GM19240 (cell line): ENCODE measurements at regions not wholly inside any gene's neighbourhood (a gene's known extent, or its start where the extent isn't known, plus 50 kb on each side); places are given as distances from the start of the nearest gene placed in this dataset.

Experiments used
- DNase-seq: peaks from one replicate; pipeline ENCODE4 v3.0.0; 2011; ENCODE audit warnings: low spot score; ENCODE audit not compliant: insufficient read length

DNA sequence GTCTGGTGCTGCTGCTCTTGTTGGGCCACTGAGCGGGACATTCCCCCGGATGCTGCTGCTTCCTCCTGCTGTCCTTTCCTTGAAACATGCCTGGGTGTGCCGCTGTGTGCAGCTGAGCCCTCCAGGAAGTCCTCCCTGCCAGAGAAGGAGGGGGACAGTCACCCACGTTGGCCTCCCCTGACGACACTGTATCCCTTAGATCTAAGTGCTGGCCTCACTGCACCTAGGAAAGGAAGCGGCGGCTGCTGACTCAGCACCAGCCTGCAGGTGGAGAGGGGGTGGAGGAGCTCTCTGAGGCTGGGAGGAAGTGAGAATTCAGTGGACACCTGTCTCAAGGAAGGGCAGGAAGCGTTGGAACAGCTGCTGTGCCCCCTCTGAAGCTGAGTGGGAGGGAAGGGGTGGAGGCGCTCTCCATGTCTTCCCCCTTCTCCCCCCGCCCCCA is 239.8 kb downstream of the HAUS1 start:
- DNase-seq: peak; percentile 60

DNA sequence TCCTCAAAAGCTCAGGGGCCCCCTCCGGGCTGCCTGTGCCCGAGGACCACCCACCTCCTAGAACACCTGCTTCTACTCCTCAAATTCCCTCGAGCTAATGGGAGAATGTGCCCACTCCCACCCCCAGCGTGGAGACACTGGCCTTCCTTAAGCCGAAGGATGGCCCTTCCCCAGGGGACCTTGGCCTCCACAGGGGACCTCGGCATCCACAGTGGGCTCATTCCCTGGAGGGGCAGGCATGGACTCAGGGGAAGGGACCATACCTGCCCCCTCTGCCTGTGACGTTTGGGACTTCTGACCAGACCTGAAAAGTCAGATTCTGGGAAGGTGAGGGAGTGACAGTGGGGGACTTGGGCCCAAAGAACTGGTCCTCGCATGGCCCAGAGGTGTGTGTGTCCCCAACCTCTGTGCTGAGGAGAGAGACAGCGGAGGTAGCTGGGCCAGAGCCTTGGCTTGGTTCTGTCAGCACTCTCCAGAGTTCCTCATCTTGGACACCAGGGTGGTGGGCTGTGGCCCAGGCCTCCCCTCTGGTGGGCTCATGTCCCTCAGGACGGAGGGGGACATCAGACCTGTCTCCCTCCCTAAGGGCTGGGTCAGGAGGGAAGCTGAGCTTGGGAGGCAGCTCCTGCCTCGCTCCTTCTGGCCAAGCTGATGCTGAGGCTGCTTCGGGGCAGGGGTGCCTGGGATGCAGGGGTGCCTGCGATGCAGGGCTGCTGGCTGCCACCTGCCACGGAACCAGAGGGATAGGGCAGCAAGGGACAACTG is 240.4 kb downstream of the HAUS1 start:
- DNase-seq: no peak

- no peak for DNase-seq
Observed at GRCh38 chr18:46345181-46345465, 240.9 kb downstream of the HAUS1 start.

DNA sequence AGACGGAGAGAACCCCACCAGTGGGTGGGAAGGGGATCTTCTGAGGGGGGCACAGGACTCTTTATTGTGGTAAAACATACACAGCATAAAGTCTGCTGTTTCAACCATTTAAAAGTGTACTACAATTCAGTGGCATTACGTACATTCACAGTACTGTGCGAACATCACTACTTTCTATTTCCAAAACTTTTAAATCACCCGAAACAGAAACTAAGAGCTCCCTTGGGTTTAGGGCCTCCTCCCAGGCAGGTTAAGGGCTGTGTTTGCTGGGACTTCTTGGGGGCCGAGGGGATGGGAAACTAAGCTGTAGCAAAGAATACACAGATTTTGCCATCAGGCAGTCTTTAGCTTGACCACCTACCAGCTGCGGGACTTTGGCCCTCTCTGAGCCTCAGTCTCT is 242.0 kb downstream of the HAUS1 start:
- no peak for DNase-seq

DNA sequence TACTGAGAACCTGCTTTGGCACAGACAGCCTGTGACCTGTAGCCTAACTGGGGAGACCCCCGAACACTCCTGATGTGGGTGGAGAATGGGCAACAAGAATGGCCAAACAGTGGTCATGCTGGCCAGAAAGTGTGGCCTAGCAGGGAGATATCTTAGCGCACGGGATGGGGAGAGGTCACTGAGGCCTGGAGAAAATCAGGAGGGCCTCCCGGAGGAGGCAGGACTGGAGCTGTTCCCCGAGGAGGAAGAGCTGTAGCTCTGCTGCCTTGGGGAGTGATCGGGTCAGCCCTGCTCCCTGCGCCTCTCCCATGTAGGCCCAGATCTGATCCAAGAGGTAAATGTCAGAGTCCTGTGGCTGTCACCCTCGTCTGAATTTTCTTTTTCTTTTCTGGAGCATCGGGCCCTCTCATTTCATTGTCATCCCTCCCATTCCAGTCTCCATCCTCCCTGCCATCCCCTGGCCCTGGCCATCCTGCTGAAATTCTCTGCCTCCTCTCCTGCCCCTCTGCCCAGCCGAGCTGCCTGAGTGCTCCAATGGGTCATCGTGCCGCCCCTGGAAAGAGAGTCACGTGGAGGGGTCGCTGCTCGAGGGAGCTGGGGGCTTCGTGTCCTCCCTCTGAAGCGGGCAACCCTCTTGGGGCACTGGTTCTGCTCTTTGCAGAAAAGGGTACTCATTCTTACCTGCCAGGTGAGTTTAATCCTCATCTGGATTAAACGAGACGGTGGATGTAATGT is 242.9 kb downstream of the HAUS1 start:
- DNase-seq: no peak

GRCh38 chr18:46350598-46351159 is 246.5 kb downstream of the HAUS1 start:
- DNase-seq: no peak

DNA sequence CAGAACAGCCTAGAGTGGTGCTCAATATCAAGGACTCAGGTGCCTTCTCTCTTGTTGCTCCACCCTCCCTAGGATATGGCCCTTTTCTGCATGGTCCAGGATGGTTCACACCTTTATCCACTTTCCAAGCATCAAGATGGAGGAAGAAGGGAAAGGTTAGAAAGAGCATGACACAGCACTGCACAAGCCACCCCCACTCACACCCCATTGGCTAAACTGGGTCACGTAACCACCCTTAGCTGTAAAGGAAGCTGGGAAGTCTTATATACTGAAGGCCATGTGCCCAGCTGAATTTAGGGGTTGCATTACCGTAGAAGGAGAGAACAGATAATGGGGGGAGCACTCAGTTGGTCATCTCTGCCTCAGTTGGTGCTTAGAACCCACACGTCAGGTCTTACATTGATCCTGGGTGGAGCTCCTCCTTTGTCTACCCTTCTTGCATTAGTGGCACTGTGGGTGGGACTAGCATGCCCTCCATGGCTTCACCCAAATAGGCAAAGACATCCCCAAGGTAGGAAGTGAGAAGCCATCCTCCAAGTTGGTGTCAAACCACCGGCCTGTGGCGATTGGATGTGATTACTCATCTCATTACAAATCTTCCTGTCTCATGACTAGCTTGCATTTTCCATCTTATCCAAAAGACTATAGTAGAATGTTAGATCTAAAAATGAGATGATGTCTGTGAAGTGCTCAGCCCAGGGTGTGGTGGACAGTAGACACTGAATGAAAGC is 248.5 kb downstream of the HAUS1 start:
- DNase-seq: no peak

- DNase-seq: no peak
Observed at GRCh38 chr18:46353460-46353859, 249.3 kb downstream of the HAUS1 start.

GRCh38 chr18:46356278-46357033 is 252.3 kb downstream of the HAUS1 start:
- no peak for DNase-seq

GRCh38 chr18:46360102-46360699 is 256.0 kb downstream of the HAUS1 start:
- no peak for DNase-seq

- DNase-seq: no peak
Observed at GRCh38 chr18:46360866-46361265, 256.7 kb downstream of the HAUS1 start.

- DNase-seq: no peak
Observed at GRCh38 chr18:46362533-46362932, 258.3 kb downstream of the HAUS1 start.

GRCh38 chr18:46364048-46364447 is 259.9 kb downstream of the HAUS1 start:
- DNase-seq: no peak

GRCh38 chr18:46366201-46366600 is 262.0 kb downstream of the HAUS1 start:
- DNase-seq: no peak

DNA sequence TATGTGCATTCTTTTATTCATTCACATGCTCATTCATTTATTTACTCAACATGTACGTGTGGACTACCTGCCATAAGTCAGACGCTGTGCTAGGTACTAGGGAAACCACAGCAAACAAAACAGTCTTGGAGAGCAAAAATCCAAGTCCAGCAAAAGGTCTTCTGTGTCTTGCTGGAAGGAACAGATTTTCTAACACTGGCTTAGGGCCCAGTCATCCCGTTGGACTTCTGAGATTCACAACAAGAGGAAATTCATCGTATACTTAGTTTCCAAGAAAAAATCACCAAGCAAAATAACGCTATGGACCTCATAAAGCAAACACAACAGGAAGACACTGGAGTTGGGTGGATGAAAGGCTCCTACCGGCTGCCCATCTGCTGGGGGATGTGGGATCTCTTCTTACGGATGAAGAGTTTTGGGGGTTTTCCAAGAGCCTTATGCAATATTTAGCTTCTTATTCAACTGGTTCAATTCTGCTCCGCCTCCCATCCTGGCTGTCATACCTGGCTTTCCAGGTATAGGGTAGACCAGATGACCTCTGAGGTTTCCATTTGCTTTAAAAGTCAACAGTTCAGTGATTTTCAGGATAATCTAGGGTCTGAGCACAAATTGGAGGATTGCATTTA is 262.7 kb downstream of the HAUS1 start:
- DNase-seq: no peak

DNA sequence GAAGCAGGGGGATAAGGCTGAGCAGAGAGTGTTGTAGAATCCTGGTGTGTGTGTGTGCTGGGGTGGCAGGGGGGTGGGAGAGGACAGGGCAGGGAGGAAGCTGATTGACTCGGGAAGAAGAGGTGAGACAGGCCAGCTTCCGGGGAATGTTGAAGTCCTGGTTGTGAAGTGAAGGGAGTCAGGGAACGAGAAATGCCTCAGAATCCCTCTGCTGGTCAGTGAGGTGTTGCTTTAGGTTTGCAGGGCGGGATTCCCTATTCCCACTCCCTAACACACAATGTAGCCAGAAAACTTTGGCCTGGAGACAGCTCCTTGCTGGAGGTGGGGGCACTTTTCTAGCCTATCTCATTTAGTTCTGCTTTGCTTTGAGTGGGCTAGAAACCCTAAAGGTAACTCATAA is 265.1 kb downstream of the HAUS1 start:
- no peak for DNase-seq

DNA sequence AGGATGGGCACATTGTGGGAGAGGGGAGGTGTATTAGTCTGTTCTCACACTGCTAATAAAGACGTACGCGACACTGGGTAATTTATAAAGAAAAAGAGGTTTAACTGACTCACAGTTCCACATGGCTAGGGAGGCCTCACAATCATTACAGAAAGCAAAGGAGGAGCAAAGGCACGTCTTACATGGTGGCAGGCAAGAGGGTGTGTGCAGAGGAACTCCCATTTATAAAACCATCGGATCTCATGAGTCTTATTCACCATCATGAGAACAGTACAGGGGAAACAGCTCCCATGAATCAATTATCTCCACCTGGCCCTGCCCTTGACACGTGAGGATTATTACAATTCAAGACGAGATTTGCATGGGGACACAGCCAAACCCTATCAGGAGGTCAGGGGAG is 266.7 kb downstream of the HAUS1 start:
- DNase-seq: no peak

DNA sequence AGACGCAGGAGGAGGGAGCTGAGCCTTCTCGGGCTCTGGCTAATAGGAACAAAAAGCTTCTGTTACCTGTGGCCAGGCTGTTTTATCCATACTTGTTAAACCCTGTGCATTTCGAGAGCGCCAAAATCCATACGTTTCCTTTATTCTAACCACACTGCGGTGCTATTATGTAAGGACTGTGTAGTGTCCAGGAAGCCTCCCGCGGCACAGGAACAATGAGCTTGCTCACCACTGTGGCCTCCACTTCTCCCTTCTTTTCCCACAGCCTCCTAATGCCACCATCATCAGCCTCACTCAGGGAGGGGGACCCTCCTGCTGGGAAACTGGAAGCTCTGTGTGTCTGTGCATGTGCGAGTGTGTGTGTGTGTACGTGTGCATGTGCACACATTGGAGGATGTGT is 268.5 kb downstream of the HAUS1 start:
- DNase-seq: no peak

DNA sequence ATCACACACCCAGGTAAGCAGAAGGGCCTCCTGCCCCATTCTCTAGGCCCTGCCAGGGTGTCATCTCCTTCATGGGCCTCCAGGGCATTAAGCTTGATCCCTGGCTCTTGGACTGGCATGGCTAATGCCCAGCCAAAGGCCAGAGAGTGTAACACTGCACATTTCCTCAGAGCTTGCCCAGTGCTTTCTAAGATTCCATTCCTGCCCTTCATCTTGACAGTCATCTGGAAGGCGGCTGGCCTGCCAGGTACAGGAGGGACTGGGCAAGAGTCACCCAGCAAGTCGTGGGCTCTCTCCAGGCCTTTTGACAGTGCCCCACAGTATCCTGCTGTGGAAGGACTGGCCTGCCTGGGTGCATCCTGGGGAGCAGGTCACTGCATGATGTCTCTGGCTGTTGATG is 268.9 kb downstream of the HAUS1 start:
- no peak for DNase-seq

DNA sequence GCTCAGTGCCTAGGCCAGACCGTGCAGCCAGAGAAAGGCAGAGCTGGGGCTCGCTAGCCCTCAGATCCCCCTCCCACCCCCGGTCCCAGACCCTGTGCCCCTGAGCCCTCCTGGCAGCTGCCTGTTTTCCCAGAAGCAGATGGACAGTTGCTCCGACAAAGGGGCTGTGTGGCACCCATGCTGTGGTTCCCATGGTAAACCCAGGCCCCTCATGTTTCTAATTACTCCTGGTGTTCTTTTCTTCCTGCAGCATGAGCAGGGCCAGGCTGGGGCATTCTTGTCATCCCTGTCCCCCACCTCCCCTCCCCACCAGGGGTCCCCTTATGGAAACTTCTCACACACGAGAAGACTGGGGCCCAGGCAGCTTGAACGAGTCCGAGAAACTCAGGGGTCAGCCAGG is 269.6 kb downstream of the HAUS1 start:
- DNase-seq: no peak

DNA sequence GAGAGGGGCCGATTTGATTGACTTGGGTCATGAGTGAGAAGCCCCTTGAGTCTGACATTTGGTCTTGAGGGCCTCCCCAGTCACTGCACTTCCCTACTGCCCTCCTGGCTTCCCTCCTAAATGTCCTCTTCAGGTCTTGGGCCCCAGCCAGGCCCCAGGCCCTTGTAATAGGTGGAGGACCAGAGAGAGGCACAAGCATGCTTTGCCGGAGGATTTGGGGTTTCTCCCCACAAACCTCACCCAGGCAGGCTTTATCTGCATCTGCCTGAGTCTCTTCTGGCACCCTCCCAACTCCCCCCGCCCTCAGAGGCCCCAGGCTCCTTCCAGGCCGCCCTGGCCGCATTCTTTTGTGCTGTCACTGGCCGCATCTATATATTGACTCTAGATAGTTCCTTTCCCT is 270.7 kb downstream of the HAUS1 start:
- no peak for DNase-seq
